ENCODE measurements at regions not wholly inside any gene's neighbourhood (a gene's known extent, or its start where the extent isn't known, plus 50 kb on each side); places are given as distances from the start of the nearest gene placed in this dataset.

DNA sequence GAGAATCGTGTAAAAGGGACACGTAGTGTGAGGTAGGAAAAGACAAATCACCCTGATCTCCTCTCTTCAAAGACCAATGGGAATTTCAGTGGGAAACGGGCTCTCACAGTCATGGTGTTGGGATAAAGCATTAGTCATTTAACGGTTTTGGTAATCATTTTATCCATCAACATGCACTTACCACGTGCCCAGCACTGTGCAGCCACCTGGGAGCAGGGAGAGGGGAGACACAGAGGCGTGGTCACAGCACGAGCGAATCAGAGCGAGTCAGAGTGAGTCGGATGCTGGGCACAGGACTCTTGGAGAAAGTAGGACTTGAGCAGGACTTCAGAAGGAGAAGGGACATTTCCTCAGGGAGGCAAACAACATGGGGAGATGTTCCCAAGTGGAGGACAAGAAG lies 130.8 kb downstream of the MINAR1 start:
- TF ChIP-seq, protein P1, sequence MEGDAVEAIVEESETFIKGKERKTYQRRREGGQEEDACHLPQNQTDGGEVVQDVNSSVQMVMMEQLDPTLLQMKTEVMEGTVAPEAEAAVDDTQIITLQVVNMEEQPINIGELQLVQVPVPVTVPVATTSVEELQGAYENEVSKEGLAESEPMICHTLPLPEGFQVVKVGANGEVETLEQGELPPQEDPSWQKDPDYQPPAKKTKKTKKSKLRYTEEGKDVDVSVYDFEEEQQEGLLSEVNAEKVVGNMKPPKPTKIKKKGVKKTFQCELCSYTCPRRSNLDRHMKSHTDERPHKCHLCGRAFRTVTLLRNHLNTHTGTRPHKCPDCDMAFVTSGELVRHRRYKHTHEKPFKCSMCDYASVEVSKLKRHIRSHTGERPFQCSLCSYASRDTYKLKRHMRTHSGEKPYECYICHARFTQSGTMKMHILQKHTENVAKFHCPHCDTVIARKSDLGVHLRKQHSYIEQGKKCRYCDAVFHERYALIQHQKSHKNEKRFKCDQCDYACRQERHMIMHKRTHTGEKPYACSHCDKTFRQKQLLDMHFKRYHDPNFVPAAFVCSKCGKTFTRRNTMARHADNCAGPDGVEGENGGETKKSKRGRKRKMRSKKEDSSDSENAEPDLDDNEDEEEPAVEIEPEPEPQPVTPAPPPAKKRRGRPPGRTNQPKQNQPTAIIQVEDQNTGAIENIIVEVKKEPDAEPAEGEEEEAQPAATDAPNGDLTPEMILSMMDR (conservative IDR thresholded peaks at IDR 0.05 in 1 of 2, IDR thresholded peaks at IDR 0.05 in 1 of 2; ENCODE audit: low read depth in 1 of 2, low read length in 2 of 2), result no peak
- TF ChIP-seq EZH2 (IDR thresholded peaks at IDR 0.05; ENCODE audit: low read length, missing control alignments), result no peak
